Astrocyte of the cerebellum (primary cell): ENCODE measurements at regions not wholly inside any gene's neighbourhood (a gene's known extent, or its start where the extent isn't known, plus 50 kb on each side); places are given as distances from the start of the nearest gene placed in this dataset.
"Not testable (repeated sequence)": the region's sequence is repeated elsewhere in the genome, so short reads cannot be mapped to it uniquely, and the experiment has no call there.

Experiments
- DNase-seq: peaks from one replicate; pipeline ENCODE4 v3.0.0-alpha.2; 2011; ENCODE audit warnings: low read depth
- H3K4me3 ChIP-seq: 2 replicates; pipeline ENCODE4 v1.5.1; 2011; ENCODE audit warnings: mild to moderate bottlenecking, low read depth, low read length, moderate library complexity
- in situ Hi-C: cut with HindIII; loops from 2 replicates; pipeline ENCODE4 v1.10.0; 2017; ENCODE audit warnings: low sequenced_read_pairs
- TF ChIP-seq, protein P1 (sequence below): IDR thresholded peaks from 2 replicates; pipeline ENCODE4 v1.5.1; 2012; ENCODE audit warnings: low read length, low read depth, moderate library complexity, mild to moderate bottlenecking; ENCODE audit errors: missing control alignments

DNA sequence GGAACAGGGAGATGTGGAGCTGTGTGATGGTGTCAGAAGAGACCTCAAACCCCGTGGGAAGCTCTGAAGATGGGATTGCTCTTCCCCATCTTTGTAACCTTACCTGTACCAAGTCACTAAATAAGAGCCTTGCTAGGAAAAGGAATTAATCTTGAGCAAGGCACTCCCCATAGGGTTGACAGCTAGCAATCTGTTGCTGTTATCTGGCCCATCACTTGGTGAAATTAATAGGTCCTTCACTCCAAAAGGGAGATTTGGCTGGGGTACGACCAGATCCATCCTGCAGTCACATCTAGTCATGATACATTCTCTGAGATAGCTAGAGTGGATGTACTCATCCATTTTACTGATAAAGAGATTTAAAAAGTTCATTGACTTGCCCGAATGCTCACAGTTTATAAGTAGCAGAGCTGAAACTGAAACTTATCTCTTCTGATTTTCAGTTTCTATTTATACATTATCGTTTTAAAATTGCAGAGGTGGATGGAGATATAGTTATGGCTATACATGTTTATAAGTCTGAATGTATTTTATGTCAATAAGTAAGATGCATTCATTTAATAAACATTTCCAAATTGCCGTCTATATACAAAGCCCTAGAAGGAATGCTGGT is 299.1 kb upstream of the MCTP2 start:
- in situ Hi-C loops = no loop called here
- H3K4me3 ChIP-seq = no peak overlapping the region

DNA sequence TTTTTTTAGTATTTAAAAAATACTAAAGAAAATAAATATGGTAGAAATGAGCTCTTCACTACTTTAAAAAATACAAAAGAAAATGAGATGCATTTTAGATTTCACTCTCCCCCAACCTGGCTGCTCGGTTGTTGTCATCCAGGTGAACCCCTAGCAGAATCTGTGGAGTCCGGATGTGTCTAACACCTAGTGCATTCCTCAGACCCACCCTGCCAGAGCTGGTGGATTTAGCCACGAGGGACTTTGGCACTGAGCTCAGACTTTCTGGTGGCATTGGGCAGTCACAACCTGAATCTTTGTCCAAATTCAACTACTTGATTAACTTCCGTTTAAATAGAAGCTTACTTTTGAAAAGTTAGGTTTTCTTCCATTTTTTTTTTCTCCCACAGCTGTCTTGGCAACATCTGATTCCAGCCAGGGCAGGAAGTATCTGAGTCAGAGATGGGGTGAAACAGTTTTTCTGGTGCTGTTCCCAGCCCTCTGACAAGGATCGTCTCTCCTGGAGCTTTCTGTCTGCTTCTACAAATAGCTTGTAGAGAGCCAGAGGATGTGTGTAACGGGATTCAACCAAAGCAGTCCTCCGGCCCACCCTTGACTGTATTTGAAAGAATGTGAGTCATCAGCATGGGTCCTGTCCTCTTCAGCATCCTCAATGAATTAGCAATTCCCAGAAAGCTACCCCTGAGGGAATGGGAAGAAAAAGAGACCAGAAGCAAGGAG is 301.8 kb upstream of the MCTP2 start:
- H3K4me3 ChIP-seq = no peak overlapping the region
- peak; percentile 91 for DNase-seq
- in situ Hi-C loops = no loop called here
- TF ChIP-seq, protein P1, sequence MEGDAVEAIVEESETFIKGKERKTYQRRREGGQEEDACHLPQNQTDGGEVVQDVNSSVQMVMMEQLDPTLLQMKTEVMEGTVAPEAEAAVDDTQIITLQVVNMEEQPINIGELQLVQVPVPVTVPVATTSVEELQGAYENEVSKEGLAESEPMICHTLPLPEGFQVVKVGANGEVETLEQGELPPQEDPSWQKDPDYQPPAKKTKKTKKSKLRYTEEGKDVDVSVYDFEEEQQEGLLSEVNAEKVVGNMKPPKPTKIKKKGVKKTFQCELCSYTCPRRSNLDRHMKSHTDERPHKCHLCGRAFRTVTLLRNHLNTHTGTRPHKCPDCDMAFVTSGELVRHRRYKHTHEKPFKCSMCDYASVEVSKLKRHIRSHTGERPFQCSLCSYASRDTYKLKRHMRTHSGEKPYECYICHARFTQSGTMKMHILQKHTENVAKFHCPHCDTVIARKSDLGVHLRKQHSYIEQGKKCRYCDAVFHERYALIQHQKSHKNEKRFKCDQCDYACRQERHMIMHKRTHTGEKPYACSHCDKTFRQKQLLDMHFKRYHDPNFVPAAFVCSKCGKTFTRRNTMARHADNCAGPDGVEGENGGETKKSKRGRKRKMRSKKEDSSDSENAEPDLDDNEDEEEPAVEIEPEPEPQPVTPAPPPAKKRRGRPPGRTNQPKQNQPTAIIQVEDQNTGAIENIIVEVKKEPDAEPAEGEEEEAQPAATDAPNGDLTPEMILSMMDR = no peak

More for the DNA sequence above, 299.1 kb upstream of the MCTP2 start:
- no peak for DNase-seq
- TF ChIP-seq, protein P1 = no peak

DNA sequence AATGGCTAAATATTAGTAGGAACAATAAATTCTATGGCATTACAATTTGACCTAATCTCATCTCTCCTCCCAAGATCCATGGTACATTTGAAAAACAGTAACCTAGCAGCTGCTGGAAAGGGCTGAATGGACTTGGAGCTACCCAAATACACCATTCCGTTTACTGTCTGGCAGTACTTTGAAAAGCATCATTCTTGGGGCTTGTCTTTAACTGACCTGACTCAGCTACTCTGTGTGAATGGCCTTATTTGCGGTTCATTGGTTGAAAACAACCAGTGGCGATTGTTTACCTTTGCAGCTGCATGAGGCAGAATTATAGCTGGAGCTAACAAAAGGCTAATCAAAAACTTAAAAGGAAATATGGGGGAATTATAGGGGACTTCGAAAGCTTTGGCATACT is 311.2 kb upstream of the MCTP2 start:
- TF ChIP-seq, protein P1 = no peak

DNA sequence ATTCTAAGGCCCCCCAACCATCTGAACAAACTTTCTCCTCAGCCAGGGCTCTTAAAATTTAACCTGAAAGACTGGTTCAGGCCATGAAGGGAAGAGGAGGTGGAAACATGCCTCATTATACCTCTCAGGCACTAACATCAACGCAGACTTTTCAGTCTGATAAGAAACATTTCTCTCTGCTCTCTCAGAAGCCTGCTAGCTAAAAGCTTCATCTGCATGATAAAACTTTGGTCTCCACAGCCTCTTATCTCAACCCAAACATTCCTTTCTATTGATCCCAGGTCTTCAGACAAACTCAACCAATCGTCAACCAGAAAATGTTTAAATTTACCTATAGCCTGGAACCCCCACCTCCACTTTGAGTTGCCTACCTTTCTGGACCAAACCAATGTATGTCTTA is 312.6 kb upstream of the MCTP2 start:
- DNase-seq, in situ Hi-C loops, H3K4me3 ChIP-seq: not testable (repeated sequence)

More for the DNA sequence above, 311.2 kb upstream of the MCTP2 start:
- in situ Hi-C loops = no loop called here
- H3K4me3 ChIP-seq = no peak overlapping the region
- no peak for DNase-seq

DNA sequence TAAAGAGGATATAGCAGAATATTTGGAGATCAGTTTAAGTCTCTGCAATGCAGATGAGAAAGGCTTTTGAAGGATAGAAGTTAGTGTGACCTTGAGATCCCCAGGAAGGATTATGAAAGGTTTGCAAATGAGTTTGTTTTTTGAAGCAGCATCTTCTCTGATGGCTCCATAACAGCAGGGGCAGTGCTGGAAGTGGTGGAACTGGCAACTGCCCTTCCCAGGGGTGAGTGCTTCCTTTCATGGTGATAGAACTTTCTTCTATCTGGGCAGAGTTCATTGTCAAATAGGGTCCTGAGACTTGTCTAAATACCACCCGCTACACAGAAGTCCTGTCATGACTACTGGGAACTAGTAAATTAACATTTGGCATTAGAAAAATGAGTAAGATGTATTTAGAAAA is 314.2 kb upstream of the MCTP2 start:
- in situ Hi-C loops = no loop called here
- H3K4me3 ChIP-seq = no peak overlapping the region
- DNase-seq = no peak
- TF ChIP-seq, protein P1 = no peak

DNA sequence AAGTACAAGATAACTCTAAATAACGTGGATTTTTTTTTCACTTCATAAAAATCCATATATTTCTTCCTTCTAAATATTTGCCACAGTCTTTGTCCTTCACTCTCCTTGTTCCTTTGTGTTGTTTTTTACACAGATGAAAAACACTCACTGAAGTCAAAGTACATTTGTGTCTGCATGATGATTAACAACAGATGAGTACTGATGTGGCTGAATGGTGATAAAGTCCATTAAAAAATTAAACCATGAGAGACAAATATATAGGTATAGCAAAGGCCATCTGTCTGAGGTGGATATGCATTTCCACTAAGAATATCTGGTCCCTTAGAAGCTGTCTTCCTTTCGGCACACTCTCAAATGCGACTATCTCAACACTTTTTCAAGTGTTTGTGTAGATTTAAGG is 317.5 kb upstream of the MCTP2 start:
- in situ Hi-C loops = no loop called here
- no peak overlapping the region for H3K4me3 ChIP-seq
- TF ChIP-seq, protein P1 = no peak
- DNase-seq = no peak

DNA sequence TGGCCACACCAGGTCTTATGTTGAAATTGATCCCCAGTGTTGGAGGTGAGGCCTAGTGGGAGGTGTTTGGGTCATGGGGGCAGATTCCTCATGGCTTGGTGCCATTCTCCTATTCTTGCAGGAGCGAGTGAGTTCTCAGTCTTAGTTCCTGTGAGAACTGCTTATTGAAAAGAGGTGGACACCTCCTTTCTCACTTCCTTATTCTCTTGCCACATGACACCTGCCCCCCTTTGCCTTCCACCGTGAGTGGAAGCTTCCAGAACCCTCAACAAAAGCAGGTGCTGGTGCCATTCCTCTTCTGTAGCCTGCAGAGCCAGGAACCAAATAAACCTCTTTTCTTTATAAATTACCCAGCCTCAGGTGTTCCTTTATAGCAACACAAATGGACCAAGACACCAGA is 318.1 kb upstream of the MCTP2 start:
- no peak overlapping the region for H3K4me3 ChIP-seq
- TF ChIP-seq, protein P1 = no peak
- in situ Hi-C loops = no loop called here
- no peak for DNase-seq
